ENCODE measurements at regions not wholly inside any gene's neighbourhood (a gene's known extent, or its start where the extent isn't known, plus 50 kb on each side); places are given as distances from the start of the nearest gene placed in this dataset.

DNA sequence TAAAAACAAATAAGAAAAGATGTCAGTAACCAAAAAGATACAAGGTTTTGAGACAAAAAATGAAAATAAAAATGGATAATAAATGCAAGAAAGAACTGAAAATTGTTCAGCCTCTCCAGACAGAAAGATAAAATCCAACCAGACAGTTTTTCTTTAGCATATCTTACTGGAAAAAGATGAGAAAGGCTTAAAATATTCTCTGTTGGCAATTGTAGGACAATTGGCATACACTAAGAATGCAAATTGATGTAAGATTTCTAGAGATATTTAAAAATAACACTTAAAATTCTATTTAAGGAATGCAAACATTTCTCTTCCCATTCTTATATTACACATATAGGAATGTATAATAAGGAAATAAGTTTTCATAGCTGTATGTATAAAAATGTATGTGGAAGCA is 590.6 kb downstream of the DSC3 start:
- Mint-ChIP-seq H3K4me3 (no peak overlapping the region), H3K27me3 (no peaks in the 10 kb centered on the region), H3K9me3 (ENCODE audit: insufficient read depth) (no peaks in the 10 kb centered on the region), H3K27ac (no peak overlapping the region), H3K4me1 (no peaks in the 10 kb centered on the region)
- DNase-seq: no peak
- H2AFZ ChIP-seq (ENCODE audit: insufficient read depth, low read depth, low read length, poor library complexity, severe bottlenecking): no peak overlapping the region
- no peaks in the 10 kb centered on the region for H3K27me3 ChIP-seq (replicated peaks in 1 of 4; ENCODE audit: control extremely low read depth in 1 of 4, control insufficient read depth in 3 of 4, insufficient read depth in 4 of 4, low read length in 3 of 4)
- intact Hi-C loops (cut with micrococcal nuclease): no loop called here
- H3K4me1 ChIP-seq (ENCODE audit: control insufficient read depth in 2 of 2, insufficient read depth in 2 of 2, low read length in 2 of 2): no peaks in the 10 kb centered on the region
- no peaks in the 10 kb centered on the region for H4K20me1 ChIP-seq (ENCODE audit: control insufficient read depth, insufficient read depth, low read length, poor library complexity, severe bottlenecking)
- H3K9me3 ChIP-seq (ENCODE audit: control extremely low read depth in 1 of 3, control insufficient read depth in 2 of 3, insufficient read depth in 1 of 3, low read length in 2 of 3): peaks cover 0 to 3% (median 0%) of the 10 kb centered on the region in 3 donors
- H3K4me2 ChIP-seq (replicated peaks; ENCODE audit: low read depth, low read length, poor library complexity, severe bottlenecking): no peak overlapping the region
- CTCF ChIA-PET: no interaction called here
- H3K27ac ChIP-seq (ENCODE audit: low read length in 2 of 2): no peak overlapping the region
- TF ChIP-seq, protein P1, sequence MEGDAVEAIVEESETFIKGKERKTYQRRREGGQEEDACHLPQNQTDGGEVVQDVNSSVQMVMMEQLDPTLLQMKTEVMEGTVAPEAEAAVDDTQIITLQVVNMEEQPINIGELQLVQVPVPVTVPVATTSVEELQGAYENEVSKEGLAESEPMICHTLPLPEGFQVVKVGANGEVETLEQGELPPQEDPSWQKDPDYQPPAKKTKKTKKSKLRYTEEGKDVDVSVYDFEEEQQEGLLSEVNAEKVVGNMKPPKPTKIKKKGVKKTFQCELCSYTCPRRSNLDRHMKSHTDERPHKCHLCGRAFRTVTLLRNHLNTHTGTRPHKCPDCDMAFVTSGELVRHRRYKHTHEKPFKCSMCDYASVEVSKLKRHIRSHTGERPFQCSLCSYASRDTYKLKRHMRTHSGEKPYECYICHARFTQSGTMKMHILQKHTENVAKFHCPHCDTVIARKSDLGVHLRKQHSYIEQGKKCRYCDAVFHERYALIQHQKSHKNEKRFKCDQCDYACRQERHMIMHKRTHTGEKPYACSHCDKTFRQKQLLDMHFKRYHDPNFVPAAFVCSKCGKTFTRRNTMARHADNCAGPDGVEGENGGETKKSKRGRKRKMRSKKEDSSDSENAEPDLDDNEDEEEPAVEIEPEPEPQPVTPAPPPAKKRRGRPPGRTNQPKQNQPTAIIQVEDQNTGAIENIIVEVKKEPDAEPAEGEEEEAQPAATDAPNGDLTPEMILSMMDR (IDR thresholded peaks at IDR 0.05): no peak
- no peak for TF ChIP-seq EZH2 (IDR thresholded peaks at IDR 0.05; ENCODE audit: borderline replicate concordance, insufficient read depth, low read depth, low read length, poor library complexity, severe bottlenecking)
- no peak overlapping the region for H3K4me3 ChIP-seq (ENCODE audit: control extremely low read depth in 1 of 5, extremely low read depth in 1 of 5, insufficient read depth in 1 of 5, low read depth in 2 of 5, low read length in 4 of 5)
- no peak overlapping the region for H3K9ac ChIP-seq (ENCODE audit: low read length)
- no peaks in the 10 kb centered on the region for H3K36me3 ChIP-seq (replicated peaks in 1 of 2; ENCODE audit: control extremely low read depth in 1 of 2, control insufficient read depth in 1 of 2, extremely low read depth in 1 of 2, insufficient read depth in 2 of 2, low read length in 1 of 2)
- POLR2A ChIA-PET: no interaction called here
- no peaks in the 10 kb centered on the region for H3K79me2 ChIP-seq (ENCODE audit: control insufficient read depth, insufficient read depth, low read length)
- ATAC-seq (ENCODE audit: low read depth): no peak

DNA sequence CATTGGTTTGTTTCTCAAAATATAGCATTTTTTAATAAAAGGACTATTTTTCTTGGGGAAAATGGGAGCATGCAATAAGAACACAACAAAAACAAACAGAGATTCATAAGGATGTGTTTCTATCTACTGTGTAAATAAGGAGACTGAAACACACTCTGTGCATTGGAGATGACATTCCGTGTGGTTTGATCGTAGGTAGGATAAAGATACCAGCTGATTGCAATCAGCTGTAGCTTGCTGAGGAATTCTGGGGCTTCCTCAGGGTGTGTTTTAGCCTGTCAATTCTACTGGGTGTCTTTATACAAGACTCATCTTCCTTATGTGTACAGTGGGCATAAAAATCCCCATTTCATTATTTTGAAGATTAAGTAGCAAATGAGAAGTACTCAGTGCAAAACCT is 591.6 kb downstream of the DSC3 start:
- H3K27ac Mint-ChIP-seq: no peak overlapping the region
- H3K4me3 ChIP-seq (ENCODE audit: control extremely low read depth in 1 of 5, extremely low read depth in 1 of 5, insufficient read depth in 1 of 5, low read depth in 2 of 5, low read length in 4 of 5): no peak overlapping the region

More for the DNA sequence above, 591.6 kb downstream of the DSC3 start:
- H2AFZ ChIP-seq (ENCODE audit: insufficient read depth, low read depth, low read length, poor library complexity, severe bottlenecking): no peak overlapping the region
- no CpG with 5 or more reads among the region's 2 CpGs for WGBS (ENCODE audit: insufficient coverage)
- intact Hi-C loops (cut with micrococcal nuclease): no loop called here
- ATAC-seq (ENCODE audit: low read depth) (no peak), DNase-seq (no peak)
- Mint-ChIP-seq H3K4me3 (no peak overlapping the region), H3K27me3 (no peaks in the 10 kb centered on the region), H3K9me3 (ENCODE audit: insufficient read depth) (no peaks in the 10 kb centered on the region), H3K4me1 (no peaks in the 10 kb centered on the region)
- H3K27me3 ChIP-seq (replicated peaks in 1 of 4; ENCODE audit: control extremely low read depth in 1 of 4, control insufficient read depth in 3 of 4, insufficient read depth in 4 of 4, low read length in 3 of 4): no peaks in the 10 kb centered on the region
- ChIA-PET CTCF (no interaction called here), POLR2A (no interaction called here)
- TF ChIP-seq EZH2 (IDR thresholded peaks at IDR 0.05; ENCODE audit: borderline replicate concordance, insufficient read depth, low read depth, low read length, poor library complexity, severe bottlenecking): no peak
- TF ChIP-seq, protein P1 (IDR thresholded peaks at IDR 0.05): no peak
- H4K20me1 ChIP-seq (ENCODE audit: control insufficient read depth, insufficient read depth, low read length, poor library complexity, severe bottlenecking): no peaks in the 10 kb centered on the region
- no peaks in the 10 kb centered on the region for H3K4me1 ChIP-seq (ENCODE audit: control insufficient read depth in 2 of 2, insufficient read depth in 2 of 2, low read length in 2 of 2)
- H3K9ac ChIP-seq (ENCODE audit: low read length): no peak overlapping the region
- H3K4me2 ChIP-seq (replicated peaks; ENCODE audit: low read depth, low read length, poor library complexity, severe bottlenecking): no peak overlapping the region
- H3K9me3 ChIP-seq (ENCODE audit: control extremely low read depth in 1 of 3, control insufficient read depth in 2 of 3, insufficient read depth in 1 of 3, low read length in 2 of 3): peaks cover 0 to 3% (median 0%) of the 10 kb centered on the region in 3 donors
- no peak overlapping the region for H3K27ac ChIP-seq (ENCODE audit: low read length in 2 of 2)
- H3K79me2 ChIP-seq (ENCODE audit: control insufficient read depth, insufficient read depth, low read length): no peaks in the 10 kb centered on the region
- no peaks in the 10 kb centered on the region for H3K36me3 ChIP-seq (replicated peaks in 1 of 2; ENCODE audit: control extremely low read depth in 1 of 2, control insufficient read depth in 1 of 2, extremely low read depth in 1 of 2, insufficient read depth in 2 of 2, low read length in 1 of 2)

All from B cell (primary cell).